ACHN (cell line): ENCODE measurements at regions not wholly inside any gene's neighbourhood (a gene's known extent, or its start where the extent isn't known, plus 50 kb on each side); places are given as distances from the start of the nearest gene placed in this dataset.

Experiments used
- DNase-seq: peaks from one replicate; pipeline ENCODE4 v3.0.0-alpha.2; 2015
- in situ Hi-C: cut with HindIII; loops from 2 replicates; pipeline ENCODE4 v1.10.0; 2017; ENCODE audit warnings: low sequenced_read_pairs, low pct_ligation_motif_present, low pct_unique_long_range_greater_than_20kb

DNA sequence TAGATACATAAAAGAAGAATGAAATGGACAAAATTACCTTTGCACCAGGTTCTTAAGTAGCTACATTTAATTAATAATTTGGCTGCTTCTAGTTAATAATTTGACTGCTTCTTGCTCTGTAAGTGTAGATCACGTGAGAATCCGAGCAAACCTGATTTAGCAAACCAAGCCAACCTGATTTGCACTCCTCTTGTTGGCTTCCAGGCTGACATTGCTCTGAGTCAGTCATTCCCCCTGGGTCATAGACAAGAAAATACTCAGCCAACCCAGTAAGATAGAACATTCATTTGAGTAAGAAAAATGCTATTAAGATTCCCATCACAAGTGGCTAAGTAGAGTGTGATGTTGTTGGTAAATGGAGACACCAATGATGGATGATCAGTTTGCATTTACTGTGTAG lies 304.1 kb downstream of the C11orf87 start:
- DNase-seq = no peak
- in situ Hi-C loops = no loop called here

DNA sequence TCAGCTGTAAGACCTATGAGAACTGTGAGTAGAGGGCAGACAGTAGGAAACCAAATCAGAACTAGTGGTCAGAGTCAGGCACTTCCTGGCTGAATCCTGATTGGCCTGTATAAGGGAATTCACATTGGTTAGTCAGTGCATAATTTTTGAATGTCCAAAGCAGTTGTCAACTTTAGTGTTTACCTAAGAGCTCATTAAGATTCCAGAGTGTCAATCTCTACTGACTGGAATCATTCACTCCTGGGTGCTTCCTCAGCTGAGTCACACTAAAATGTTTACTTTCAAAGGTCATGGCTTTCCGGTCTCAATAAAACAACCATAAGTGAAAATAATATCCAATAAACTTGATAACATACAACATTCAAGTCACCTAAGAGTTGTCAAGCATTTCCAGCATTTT lies 306.1 kb downstream of the C11orf87 start:
- no peak for DNase-seq
- in situ Hi-C loops = no loop called here

DNA sequence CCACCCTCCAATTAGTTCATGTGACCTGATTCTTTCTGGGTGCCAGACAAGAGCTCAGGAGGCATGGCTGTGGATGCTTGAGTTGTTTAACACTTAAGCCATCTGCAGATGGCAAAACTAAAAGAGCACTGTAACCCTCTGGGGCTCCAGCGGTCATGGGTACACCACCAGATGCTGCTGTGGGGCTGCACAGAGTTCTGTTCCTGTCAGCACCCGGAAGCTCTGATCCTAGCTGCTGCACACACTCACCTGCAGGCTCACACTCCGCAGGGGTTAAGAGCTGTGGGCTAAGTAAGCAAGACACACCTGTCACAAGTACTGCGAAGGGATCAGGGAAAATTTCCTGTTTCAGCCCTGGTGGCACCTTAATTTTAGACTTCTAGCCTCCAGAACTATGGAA lies 307.8 kb downstream of the C11orf87 start:
- DNase-seq = no peak
- in situ Hi-C loops = no loop called here

DNA sequence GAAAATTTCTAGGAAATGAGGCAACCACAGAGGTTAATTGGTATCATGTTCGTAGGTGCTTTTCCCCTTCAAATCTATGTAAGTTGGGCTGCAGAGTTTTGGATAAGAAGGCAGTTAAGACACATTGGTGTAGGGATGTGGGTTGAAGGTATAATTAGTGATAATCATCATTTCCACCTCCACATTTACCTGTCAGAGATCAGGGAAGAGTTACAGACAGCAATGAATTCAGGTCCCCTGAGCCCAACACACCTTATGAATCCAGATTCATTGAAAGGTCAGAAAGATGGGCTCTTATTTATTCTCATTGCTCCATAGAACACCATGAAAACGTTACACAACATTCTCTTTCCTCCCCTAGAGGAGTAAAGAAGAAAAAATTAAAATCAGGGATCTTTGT lies 308.7 kb downstream of the C11orf87 start:
- no peak for DNase-seq
- in situ Hi-C loops = no loop called here

DNA sequence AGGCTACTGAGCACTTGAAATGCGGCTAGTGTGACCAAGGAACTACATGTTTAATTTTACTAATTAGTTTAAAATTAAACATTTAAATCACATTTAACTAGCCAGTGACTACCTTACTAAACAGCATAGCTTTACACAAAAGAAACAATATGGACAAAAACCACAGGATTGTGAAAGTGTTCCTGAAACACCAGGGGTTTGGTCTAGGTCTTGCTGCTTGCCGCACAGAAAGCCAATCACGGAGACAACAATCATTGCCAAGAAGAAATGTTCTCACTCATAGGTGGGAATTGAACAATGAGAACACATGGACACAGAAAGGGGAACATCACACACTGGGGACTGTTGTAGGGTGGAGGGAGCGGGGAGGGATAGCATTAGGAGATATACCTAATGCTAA lies 309.5 kb downstream of the C11orf87 start:
- DNase-seq = no peak
- in situ Hi-C loops = no loop called here

DNA sequence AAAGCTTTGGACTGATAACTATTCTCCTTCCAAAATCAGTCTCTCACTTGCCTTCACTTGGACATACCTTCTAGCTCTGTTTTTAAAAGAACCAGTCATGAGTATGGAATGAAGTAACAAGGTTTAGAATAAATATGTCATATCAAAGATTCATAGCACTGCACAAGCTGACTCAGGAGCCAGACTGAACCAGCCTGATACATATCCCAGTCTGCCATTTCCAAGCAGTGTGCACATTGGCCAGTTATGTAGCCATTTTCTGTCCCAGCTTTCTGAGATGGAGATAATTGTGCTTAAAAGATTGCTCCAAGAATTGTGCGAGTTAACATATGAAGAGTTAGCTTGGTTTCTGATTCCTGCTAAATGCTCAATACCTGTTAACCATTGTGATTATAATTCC lies 311.3 kb downstream of the C11orf87 start:
- in situ Hi-C loops = no loop called here
- no peak for DNase-seq

DNA sequence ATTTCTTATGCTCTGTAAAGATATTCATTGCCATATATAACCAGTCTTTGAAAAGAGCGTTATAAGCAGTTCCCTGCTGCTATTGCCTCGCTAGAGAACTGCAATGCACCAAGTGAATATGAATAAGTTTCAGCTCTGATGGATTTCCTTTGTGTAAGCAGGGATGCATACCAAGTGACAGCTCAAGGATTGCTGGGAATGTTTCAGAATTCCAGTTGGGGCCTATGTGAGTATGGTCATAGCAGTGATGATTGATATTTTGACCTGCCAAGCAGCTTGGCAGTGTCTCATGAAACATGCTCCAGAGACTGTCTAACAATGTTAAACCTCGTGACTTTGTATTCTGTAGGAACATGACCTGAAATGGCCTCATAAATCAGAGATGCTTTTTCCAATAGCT lies 312.6 kb downstream of the C11orf87 start:
- in situ Hi-C loops = no loop called here
- no peak for DNase-seq

DNA sequence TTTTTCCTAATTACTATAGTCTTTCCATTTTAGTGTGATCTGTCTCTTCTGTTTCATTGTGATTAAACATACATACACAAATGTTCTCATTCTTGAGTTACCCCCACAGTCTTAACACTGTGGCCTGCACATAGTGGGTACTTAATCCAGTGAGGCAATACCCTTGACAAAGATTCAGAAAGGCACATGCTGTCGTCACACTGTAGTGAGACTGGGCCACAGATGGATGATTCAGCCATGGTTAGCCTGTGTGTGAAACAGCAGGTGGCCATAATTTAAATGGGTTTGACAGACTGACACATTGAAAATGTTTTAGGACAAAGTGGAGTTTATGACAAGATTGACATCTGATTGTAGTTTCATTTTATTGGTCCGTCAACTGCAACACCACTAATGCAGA lies 313.1 kb downstream of the C11orf87 start:
- no peak for DNase-seq
- in situ Hi-C loops = no loop called here

DNA sequence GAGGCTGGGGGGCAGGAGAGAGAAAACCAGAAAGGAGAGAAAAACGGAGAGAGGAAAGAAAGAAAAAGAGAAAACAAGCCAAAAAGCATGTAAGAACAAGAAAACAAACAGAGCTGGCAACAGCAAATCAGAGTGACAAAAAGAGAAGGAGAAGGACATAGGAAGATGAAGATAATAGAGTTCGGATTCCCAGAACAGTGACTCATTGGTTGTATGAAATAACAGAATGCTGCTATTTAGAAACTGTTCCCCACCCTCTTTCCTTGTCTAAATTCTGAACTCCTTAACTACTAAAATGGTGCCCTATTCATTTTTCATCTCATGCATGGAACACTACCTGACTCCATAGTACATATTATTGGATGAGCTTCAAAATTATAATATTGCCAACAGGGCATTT lies 317.4 kb downstream of the C11orf87 start:
- DNase-seq = no peak
- in situ Hi-C loops = no loop called here

DNA sequence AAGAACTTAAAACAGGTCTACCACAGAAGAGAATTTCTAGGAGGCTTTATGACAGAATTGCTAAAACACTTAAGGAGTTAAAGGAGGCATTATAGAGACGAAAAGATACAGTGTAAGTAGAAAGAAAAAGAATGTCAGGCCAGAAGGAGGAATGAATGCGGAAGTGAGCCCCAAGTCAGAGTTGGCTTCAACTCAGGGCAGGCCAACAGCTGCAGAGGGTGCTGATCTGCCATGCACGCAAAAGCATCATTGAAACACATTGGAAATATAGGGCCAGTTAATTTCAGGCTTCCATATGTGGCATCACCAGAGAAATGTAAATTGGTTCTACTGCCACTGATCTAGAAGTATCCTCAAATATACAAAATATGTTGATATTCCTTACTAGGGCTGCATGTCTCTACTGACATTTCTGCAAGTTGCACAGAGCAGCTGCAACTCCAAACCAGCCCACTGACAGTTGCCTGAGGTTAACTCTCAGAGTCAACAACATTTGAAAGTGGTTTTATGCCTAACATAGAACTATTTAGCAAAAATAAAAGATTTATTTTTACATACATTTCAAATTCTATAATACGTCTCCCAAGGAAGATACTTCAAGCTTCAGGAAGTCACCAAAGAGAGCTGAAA lies 324.1 kb downstream of the C11orf87 start:
- no peak for DNase-seq
- in situ Hi-C loops = no loop called here

DNA sequence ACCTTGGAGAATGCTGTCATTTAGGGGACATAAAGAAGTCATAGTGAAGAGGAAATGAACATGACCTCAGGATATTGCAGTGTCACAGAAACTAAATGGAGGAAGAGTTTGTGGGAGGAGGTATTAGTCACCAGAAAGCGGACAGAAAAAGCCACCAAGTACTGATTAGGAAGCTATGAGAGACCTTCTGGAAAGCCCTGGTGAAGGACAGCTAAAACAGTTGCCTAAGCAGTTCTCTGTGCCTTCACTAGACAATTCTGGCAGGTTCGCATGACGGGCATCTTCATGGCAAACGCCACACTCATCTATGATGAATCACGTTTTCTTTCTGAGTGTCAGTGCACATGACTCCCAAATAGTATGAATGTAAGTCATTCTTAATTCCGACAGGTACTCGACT lies 325.8 kb downstream of the C11orf87 start:
- in situ Hi-C loops = no loop called here
- DNase-seq = no peak

DNA sequence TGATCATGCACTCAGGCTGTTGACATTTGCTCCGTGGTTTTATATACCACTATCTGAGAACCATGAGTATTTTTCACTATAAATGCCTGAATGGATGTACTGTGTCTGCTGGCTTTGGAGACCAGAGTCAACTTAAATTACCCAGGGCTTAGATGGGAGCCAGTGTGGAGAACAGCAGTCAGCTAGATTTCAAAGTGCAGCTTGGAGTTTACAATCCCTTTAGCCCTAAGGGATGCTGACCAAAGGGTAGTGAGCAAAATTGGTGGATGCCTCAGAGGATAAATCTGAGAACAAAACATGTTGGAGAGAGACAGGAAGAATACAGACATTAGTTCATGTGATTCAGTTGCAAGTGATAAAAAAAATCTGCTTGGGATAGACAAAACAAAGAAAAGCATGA lies 327.5 kb downstream of the C11orf87 start:
- DNase-seq = no peak
- in situ Hi-C loops = no loop called here

DNA sequence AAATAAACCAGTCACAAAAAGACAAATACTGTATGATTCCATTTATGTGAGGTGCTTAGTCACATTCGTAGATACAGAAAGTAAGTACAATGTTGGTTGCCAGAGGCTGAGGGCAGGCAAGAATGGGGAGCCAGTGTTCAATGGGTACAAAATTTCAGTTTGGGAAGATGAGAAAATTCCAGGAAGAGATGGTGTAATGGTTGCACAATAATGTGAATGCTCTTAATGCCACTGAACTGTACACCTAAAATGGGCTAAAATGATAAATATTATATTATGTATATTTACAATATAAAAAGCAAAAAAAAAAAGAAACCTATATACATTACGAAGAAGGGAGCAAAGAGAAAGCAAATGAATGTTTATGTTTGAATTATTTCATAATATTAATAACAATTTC lies 329.0 kb downstream of the C11orf87 start:
- DNase-seq = no peak
- in situ Hi-C loops = no loop called here

DNA sequence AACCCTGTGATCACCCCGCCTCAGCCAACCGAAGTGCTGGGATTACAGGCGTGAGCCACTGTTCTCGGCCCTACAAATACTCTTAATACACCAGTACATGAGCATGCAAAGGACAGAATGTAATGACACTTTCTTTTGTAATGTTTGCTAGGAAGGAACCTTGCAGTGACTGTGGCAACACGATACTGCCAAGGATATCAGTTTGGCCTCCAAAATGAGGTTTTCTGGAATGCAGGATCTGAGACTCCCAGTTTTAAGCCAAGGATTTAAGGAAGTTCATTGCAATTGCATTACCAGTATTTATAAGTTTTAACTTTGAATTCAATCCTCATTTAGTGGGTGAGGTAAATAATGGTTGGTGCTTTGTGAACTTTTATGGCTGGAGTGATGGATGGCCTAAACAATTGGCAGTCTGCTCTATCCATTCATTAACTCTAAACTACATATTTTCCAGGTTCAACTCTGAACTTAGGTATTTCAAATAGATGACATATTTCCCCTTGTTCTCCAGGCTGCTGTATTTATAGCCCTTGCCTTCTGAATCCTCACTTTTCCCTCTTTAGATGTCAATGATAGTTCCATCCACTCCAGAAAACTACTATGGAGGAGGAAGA lies 330.3 kb downstream of the C11orf87 start:
- in situ Hi-C loops = no loop called here

DNA sequence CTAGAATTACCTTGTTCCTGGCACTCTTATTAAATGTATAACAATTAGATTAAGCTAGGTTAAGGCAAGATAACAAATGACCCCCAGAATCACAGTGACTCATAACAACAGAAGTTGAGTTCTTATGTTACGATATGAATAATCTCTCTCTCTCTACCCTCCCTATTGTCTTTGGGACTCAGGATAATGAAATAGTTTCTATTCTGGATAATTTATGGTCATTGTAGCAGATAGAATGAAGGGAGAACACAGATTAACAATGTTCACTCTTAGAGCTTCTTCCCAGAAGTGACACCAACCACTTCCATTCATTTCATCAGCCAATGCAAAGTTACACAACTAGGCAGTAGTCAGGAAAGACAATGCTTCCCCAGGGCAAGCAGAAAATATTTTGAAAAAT lies 334.5 kb downstream of the C11orf87 start:
- in situ Hi-C loops = no loop called here
- no peak for DNase-seq

More for the DNA sequence above, 330.3 kb downstream of the C11orf87 start:
- no peak for DNase-seq

DNA sequence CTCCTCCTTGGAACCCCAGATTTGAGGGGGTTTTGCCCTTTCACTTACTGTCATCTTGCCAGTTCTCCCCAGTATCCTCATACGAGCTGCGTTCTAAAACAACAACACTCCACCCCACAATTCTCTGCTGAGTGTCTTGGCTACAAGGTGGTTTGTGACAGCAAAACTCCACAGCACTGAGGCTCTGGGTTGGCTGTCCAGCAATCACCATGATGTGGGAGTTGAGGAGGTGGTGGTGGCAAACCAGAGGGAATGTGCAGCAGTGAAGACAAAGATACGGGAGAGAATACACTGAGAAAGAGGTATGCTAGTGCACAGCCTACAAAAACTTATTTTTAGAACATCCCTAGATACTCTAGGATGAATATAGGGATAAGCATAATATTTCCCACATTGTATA lies 335.0 kb downstream of the C11orf87 start:
- in situ Hi-C loops = no loop called here
- no peak for DNase-seq

DNA sequence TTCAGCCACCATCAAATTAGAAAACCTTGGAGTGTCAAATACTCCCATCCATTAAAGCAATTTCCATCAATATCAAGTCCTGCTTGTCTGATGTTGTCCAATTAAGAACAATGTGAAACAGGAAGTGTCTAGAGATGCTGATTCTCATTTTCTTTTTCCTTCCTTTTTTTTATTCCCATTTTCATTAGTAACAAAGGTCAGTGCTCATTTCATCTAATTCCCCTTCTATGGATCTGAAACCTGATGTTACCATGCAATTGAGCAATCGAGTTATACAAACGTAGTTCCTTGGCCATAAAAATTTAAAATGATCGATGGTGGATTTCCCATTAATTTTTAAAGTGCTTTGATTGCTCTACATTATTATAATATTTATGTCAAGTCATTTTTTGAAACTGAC lies 330.6 kb upstream of the ZC3H12C start:
- in situ Hi-C loops = no loop called here
- DNase-seq = no peak

DNA sequence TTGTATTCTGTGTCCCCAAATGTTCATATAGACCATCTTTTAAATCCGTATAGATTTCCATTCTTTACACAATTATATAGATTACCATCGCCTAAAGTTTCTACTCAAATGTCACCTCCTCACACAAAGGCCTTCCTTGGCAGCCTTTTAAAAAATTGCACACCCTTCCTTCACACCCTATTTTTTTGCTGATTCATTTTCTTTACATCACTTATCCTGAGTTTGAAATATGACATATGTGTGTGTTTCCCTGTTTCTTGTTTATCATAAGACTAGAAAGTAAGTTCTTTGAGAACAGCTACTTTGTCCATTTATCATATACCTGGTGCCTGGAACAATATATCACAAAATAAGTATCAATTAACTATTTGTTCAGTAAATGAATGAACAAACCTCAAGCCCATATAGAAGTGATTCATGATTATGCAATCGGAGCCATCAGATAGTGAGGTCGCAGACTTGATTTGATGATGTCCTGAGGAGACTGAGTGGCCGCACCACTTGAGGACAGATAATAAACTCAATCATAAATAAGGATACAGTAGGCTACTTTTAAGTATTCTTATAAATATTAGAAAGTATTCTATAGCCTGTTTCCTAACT lies 327.4 kb upstream of the ZC3H12C start:
- in situ Hi-C loops = no loop called here

DNA sequence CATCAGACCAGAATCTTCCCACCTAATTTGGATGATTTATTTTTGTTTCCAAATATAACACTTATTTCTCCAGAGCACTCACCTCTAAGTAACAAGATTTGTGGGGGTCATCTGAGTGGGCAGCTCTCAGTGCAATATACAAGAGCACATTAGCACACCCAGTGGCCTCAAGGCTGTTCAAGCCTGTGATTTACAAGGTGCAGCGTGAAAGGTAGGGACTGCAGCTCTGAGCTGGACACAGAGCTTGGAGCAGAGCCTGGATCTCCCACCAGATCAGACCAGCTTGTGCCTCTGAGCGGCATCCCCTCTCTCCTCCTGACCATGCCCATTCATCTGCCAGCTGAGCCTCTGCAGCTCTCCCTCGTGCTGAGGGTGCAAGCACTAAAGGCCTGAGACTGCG lies 323.3 kb upstream of the ZC3H12C start:
- no peak for DNase-seq
- in situ Hi-C loops = no loop called here

More for the DNA sequence above, 327.4 kb upstream of the ZC3H12C start:
- DNase-seq = no peak

DNA sequence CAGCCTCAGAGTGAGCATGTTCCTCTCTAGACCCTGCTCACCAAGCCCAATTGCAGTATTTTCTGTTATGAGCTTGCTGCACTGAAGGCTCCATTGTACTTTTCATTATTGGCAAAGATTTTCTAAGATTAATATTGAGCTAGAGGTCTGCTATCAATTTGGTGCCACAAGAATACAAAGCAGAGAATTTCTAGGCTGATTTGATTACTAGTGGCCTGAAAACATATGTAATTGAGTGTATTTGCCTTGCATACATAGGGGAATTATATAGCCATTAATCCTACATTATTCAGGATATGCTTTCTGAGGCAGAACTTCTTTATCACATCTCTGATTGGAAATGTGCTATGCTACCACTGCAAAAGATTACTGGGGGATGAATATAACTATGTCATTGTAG lies 322.9 kb upstream of the ZC3H12C start:
- in situ Hi-C loops = no loop called here

More for the DNA sequence above, 322.9 kb upstream of the ZC3H12C start:
- no peak for DNase-seq
